ENCODE measurements at regions not wholly inside any gene's neighbourhood (a gene's known extent, or its start where the extent isn't known, plus 50 kb on each side); places are given as distances from the start of the nearest gene placed in this dataset.

GRCh38 chr12:92434607-92435025, 268.2 kb upstream of the PLEKHG7 start:
- Histone ChIP-seq H3K27me3 (ENCODE audit: control insufficient read depth, insufficient read depth, low read length) (no peaks in the 10 kb centered on the region), H3K9ac (no peak overlapping the region), H3K4me1 (peaks cover 23% of the 10 kb centered on the region), H3K4me3 (ENCODE audit: low read depth, low read length) (no peak overlapping the region), H2AFZ (no peak overlapping the region), H3K4me2 (ENCODE audit: low read length) (no peak overlapping the region), H3K79me2 (no peaks in the 10 kb centered on the region), H3K27ac (no peak overlapping the region), H3K36me3 (ENCODE audit: control insufficient read depth, insufficient read depth, low read length) (no peaks in the 10 kb centered on the region), H3K9me3 (ENCODE audit: control insufficient read depth, low read length) (no peaks in the 10 kb centered on the region)
- no peak for TF ChIP-seq CTCF (IDR thresholded peaks at IDR 0.05)

- H3K27ac ChIP-seq, result no peak overlapping the region
- H3K9me3 ChIP-seq (ENCODE audit: control insufficient read depth, low read length), result no peaks in the 10 kb centered on the region
- no peak overlapping the region for H3K4me3 ChIP-seq (ENCODE audit: low read depth, low read length)
- H3K4me1 ChIP-seq, result peaks cover 12% of the 10 kb centered on the region
- H3K27me3 ChIP-seq (ENCODE audit: control insufficient read depth, insufficient read depth, low read length), result no peaks in the 10 kb centered on the region
- H3K79me2 ChIP-seq, result no peaks in the 10 kb centered on the region
- no peak for TF ChIP-seq CTCF (IDR thresholded peaks at IDR 0.05)
- no peak overlapping the region for H3K9ac ChIP-seq
- H2AFZ ChIP-seq, result no peak overlapping the region
- no peak overlapping the region for H3K4me2 ChIP-seq (ENCODE audit: low read length)
- H3K36me3 ChIP-seq (ENCODE audit: control insufficient read depth, insufficient read depth, low read length), result no peaks in the 10 kb centered on the region
Measured at GRCh38 chr12:92432724-92433441, 269.9 kb upstream of the PLEKHG7 start.

- no peak for TF ChIP-seq CTCF (IDR thresholded peaks at IDR 0.05)
- H2AFZ ChIP-seq, result no peak overlapping the region
- H3K79me2 ChIP-seq, result no peaks in the 10 kb centered on the region
- no peak overlapping the region for H3K4me2 ChIP-seq (ENCODE audit: low read length)
- H3K27ac ChIP-seq, result no peak overlapping the region
- no peak overlapping the region for H3K4me3 ChIP-seq (ENCODE audit: low read depth, low read length)
- H3K9me3 ChIP-seq (ENCODE audit: control insufficient read depth, low read length), result no peaks in the 10 kb centered on the region
- no peak overlapping the region for H3K9ac ChIP-seq
- H3K36me3 ChIP-seq (ENCODE audit: control insufficient read depth, insufficient read depth, low read length), result no peaks in the 10 kb centered on the region
- peaks cover 9% of the 10 kb centered on the region for H3K4me1 ChIP-seq
- H3K27me3 ChIP-seq (ENCODE audit: control insufficient read depth, insufficient read depth, low read length), result no peaks in the 10 kb centered on the region
Measured at GRCh38 chr12:92431146-92431545, 271.6 kb upstream of the PLEKHG7 start.

- no peak overlapping the region for H3K4me2 ChIP-seq (ENCODE audit: low read length)
- TF ChIP-seq CTCF (IDR thresholded peaks at IDR 0.05), result no peak
- peaks cover 9% of the 10 kb centered on the region for H3K4me1 ChIP-seq
- H3K27me3 ChIP-seq (ENCODE audit: control insufficient read depth, insufficient read depth, low read length), result no peaks in the 10 kb centered on the region
- no peak overlapping the region for H2AFZ ChIP-seq
- H3K27ac ChIP-seq, result no peak overlapping the region
- no peaks in the 10 kb centered on the region for H3K36me3 ChIP-seq (ENCODE audit: control insufficient read depth, insufficient read depth, low read length)
- no peak overlapping the region for H3K9ac ChIP-seq
- H3K4me3 ChIP-seq (ENCODE audit: low read depth, low read length), result no peak overlapping the region
- H3K79me2 ChIP-seq, result no peaks in the 10 kb centered on the region
- H3K9me3 ChIP-seq (ENCODE audit: control insufficient read depth, low read length), result no peaks in the 10 kb centered on the region
Measured at GRCh38 chr12:92426332-92426731, 276.5 kb upstream of the PLEKHG7 start.

- TF ChIP-seq CTCF (IDR thresholded peaks at IDR 0.05), result no peak
- no peaks in the 10 kb centered on the region for H3K27me3 ChIP-seq (ENCODE audit: control insufficient read depth, insufficient read depth, low read length)
- no peaks in the 10 kb centered on the region for H3K36me3 ChIP-seq (ENCODE audit: control insufficient read depth, insufficient read depth, low read length)
- no peak overlapping the region for H3K9ac ChIP-seq
- H3K4me3 ChIP-seq (ENCODE audit: low read depth, low read length), result no peak overlapping the region
- no peaks in the 10 kb centered on the region for H3K79me2 ChIP-seq
- no peaks in the 10 kb centered on the region for H3K9me3 ChIP-seq (ENCODE audit: control insufficient read depth, low read length)
- H2AFZ ChIP-seq, result no peak overlapping the region
- H3K27ac ChIP-seq, result no peak overlapping the region
- no peak overlapping the region for H3K4me2 ChIP-seq (ENCODE audit: low read length)
- peaks cover 9% of the 10 kb centered on the region for H3K4me1 ChIP-seq
Measured at GRCh38 chr12:92425165-92425564, 277.6 kb upstream of the PLEKHG7 start.
